H9 (cell line): ENCODE measurements at regions not wholly inside any gene's neighbourhood (a gene's known extent, or its start where the extent isn't known, plus 50 kb on each side); places are given as distances from the start of the nearest gene placed in this dataset.

ENCODE experiments used
- DNase-seq: peaks from one replicate; pipeline ENCODE4 v3.0.0-alpha.2; 2017
- H2AFZ ChIP-seq: one replicate; pipeline ENCODE4 v1.6.1; 2013; ENCODE audit warnings: mild to moderate bottlenecking, low read length, control low read depth, moderate library complexity
- H2AK5ac ChIP-seq: 2 replicates; pipeline ENCODE4 v1.6.1; 2013; ENCODE audit warnings: low read length, control low read depth, mixed read lengths; ENCODE audit not compliant: insufficient read length
- H2BK120ac ChIP-seq: one replicate; pipeline ENCODE4 v1.6.1; 2013; ENCODE audit warnings: low read depth, mild to moderate bottlenecking, low read length, control low read depth, inconsistent platforms; ENCODE audit not compliant: poor library complexity, severe bottlenecking
- H2BK12ac ChIP-seq: 2 replicates; pipeline ENCODE4 v1.6.1; 2013; ENCODE audit warnings: low read length, control low read depth, mixed read lengths, low read depth; ENCODE audit not compliant: insufficient read length
- H2BK15ac ChIP-seq: 2 replicates; pipeline ENCODE4 v1.6.1; 2013; ENCODE audit warnings: low read depth, low read length, control low read depth
- H2BK20ac ChIP-seq: one replicate; pipeline ENCODE4 v1.6.1; 2013; ENCODE audit warnings: low read depth, mild to moderate bottlenecking, low read length, control low read depth, inconsistent platforms; ENCODE audit not compliant: poor library complexity, severe bottlenecking
- H2BK5ac ChIP-seq: 2 replicates; pipeline ENCODE4 v1.6.1; 2013; ENCODE audit warnings: low read length, control low read depth, mixed read lengths; ENCODE audit not compliant: insufficient read length
- H3K14ac ChIP-seq: 2 replicates; pipeline ENCODE4 v1.6.1; 2013; ENCODE audit warnings: low read length, control low read depth; ENCODE audit not compliant: insufficient read depth
- H3K18ac ChIP-seq: 2 replicates; pipeline ENCODE4 v1.6.1; 2013; ENCODE audit warnings: low read depth, mild to moderate bottlenecking, mixed read lengths, low read length, control low read depth; ENCODE audit not compliant: insufficient read length
- H3K23ac ChIP-seq: 2 replicates; pipeline ENCODE4 v1.6.1; 2013; ENCODE audit warnings: low read length, control low read depth, mixed read lengths, low read depth; ENCODE audit not compliant: insufficient read length
- H3K23me2 ChIP-seq: 2 replicates; pipeline ENCODE4 v1.6.1; 2013; ENCODE audit warnings: low read depth, mild to moderate bottlenecking, mixed read lengths, low read length, control low read depth; ENCODE audit not compliant: insufficient read length, poor library complexity, severe bottlenecking
- H3K27ac ChIP-seq: 2 replicates; pipeline ENCODE4 v1.5.1; 2013; ENCODE audit warnings: low read length, control low read depth, mixed read lengths, low read depth; ENCODE audit not compliant: insufficient read length
- H3K27me3 ChIP-seq: 2 replicates; pipeline ENCODE4 v1.6.1; 2013; ENCODE audit warnings: low read length, control low read depth, inconsistent platforms; ENCODE audit not compliant: insufficient read depth
- H3K4ac ChIP-seq: 2 replicates; pipeline ENCODE4 v1.6.1; 2013; ENCODE audit warnings: low read depth, mild to moderate bottlenecking, control low read depth, inconsistent platforms, low read length, moderate library complexity
- H3K4me1 ChIP-seq: 2 replicates; pipeline ENCODE4 v1.6.1; 2013; ENCODE audit warnings: low read length, control low read depth, inconsistent platforms; ENCODE audit not compliant: insufficient read depth
- H3K4me2 ChIP-seq: 2 replicates; pipeline ENCODE4 v1.6.1; 2013; ENCODE audit warnings: low read length, control low read depth, mixed read lengths; ENCODE audit not compliant: insufficient read length, insufficient read depth
- H3K56ac ChIP-seq: 2 replicates; pipeline ENCODE4 v1.6.1; 2013; ENCODE audit warnings: low read depth, mild to moderate bottlenecking, mixed read lengths, low read length, control low read depth; ENCODE audit not compliant: insufficient read length
- H3K79me1 ChIP-seq: 2 replicates; pipeline ENCODE4 v1.6.1; 2013; ENCODE audit warnings: low read depth, mild to moderate bottlenecking, moderate library complexity, low read length, control low read depth, inconsistent platforms; ENCODE audit not compliant: insufficient read depth, poor library complexity, severe bottlenecking
- H3K79me2 ChIP-seq: 2 replicates; pipeline ENCODE4 v1.6.1; 2013; ENCODE audit warnings: low read length, control low read depth, inconsistent platforms; ENCODE audit not compliant: insufficient read depth
- H3K9ac ChIP-seq: 2 replicates; pipeline ENCODE4 v1.6.1; 2013; ENCODE audit warnings: low read length, control low read depth, mixed read lengths; ENCODE audit not compliant: insufficient read length; ENCODE audit errors: extremely low read depth
- H3K9me3 ChIP-seq: one replicate; pipeline ENCODE4 v1.6.1; 2013; ENCODE audit warnings: low read depth, low read length, inconsistent platforms; ENCODE audit not compliant: control insufficient read depth
- H3T11ph ChIP-seq: one replicate; pipeline ENCODE4 v1.6.1; 2013; ENCODE audit warnings: mild to moderate bottlenecking, low read length, control low read depth, inconsistent platforms
- H4K20me1 ChIP-seq: one replicate; pipeline ENCODE4 v1.6.1; 2013; ENCODE audit not compliant: control insufficient read depth, insufficient read length, insufficient read depth
- H4K5ac ChIP-seq: 2 replicates; pipeline ENCODE4 v1.6.1; 2013; ENCODE audit warnings: low read depth, mild to moderate bottlenecking, mixed read lengths, low read length, control low read depth; ENCODE audit not compliant: insufficient read length
- H4K8ac ChIP-seq: replicated peaks from 2 replicates; pipeline ENCODE4 v1.6.1; 2013; ENCODE audit warnings: low read length, control low read depth, mixed read lengths, low read depth; ENCODE audit not compliant: insufficient read length
- H4K91ac ChIP-seq: 2 replicates; pipeline ENCODE4 v1.6.1; 2013; ENCODE audit warnings: low read depth, mild to moderate bottlenecking, moderate library complexity, mixed read lengths, low read length, control low read depth; ENCODE audit not compliant: insufficient read length
- H3K27ac Mint-ChIP-seq, 3 experiments: 2 replicates in 2 of 3; 3 replicates in 1 of 3; pipeline ENCODE4 v1.8.0; 2020 to 2021; ENCODE audit warnings: mixed read lengths in 3 of 3, mild to moderate bottlenecking in 1 of 3, moderate library complexity in 1 of 3
- H3K27me3 Mint-ChIP-seq: 2 replicates; pipeline ENCODE4 v1.8.0; 2021; ENCODE audit warnings: low read depth, mild to moderate bottlenecking, moderate library complexity, mixed read lengths
- H3K36me3 Mint-ChIP-seq, 3 experiments: 2 replicates in 2 of 3; 3 replicates in 1 of 3; pipeline ENCODE4 v1.8.0; 2020 to 2021; ENCODE audit warnings: low read depth in 3 of 3, mixed read lengths in 3 of 3; ENCODE audit not compliant: insufficient read depth in 1 of 3
- H3K4me1 Mint-ChIP-seq, 2 experiments: 2 replicates each; pipeline ENCODE4 v1.8.0; 2020; ENCODE audit warnings: mixed read lengths in 2 of 2
- H3K4me3 Mint-ChIP-seq, 2 experiments: 2 replicates in 1 of 2; 3 replicates in 1 of 2; pipeline ENCODE4 v1.8.0; 2020 to 2021; ENCODE audit warnings: mild to moderate bottlenecking in 2 of 2, mixed read lengths in 2 of 2, moderate library complexity in 1 of 2
- H3K9me3 Mint-ChIP-seq, 2 experiments: 2 replicates in 1 of 2; 3 replicates in 1 of 2; pipeline ENCODE4 v1.8.0; 2020; ENCODE audit warnings: mild to moderate bottlenecking in 2 of 2, mixed read lengths in 2 of 2, moderate library complexity in 1 of 2
- CTCF ChIP-seq: fragments of 200-600 bp; sonication (generic); conservative IDR thresholded peaks from 3 replicates; pipeline ENCODE4 v1.8.0; 2021; ENCODE audit warnings: antibody characterized with exemption, mild to moderate bottlenecking
- WGBS: extraction: QIAGEN DNeasy Blood & Tissue Kit; methylation state at CpG from one replicate; pipeline ENCODE4 v1.1.7; 2013; ENCODE audit warnings: missing lambda C conversion rate, low lambda C conversion rate, mixed read lengths; ENCODE audit not compliant: insufficient read length; ENCODE audit errors: extremely low coverage; 5-methylcytosine and 5-hydroxymethylcytosine counted together

- no peak overlapping the region for H2AFZ ChIP-seq
- H2BK12ac ChIP-seq: no peak overlapping the region
- H3K27me3 Mint-ChIP-seq: no peaks in the 10 kb centered on the region
- H3K9me3 Mint-ChIP-seq: no peaks in the 10 kb centered on the region; a peak in 1 of 5 replicates
- no peaks in the 10 kb centered on the region for H3K9me3 ChIP-seq
- TF ChIP-seq CTCF: no peak
- H2BK120ac ChIP-seq: no peak overlapping the region
- no peak overlapping the region for H3T11ph ChIP-seq
- no peak overlapping the region for H3K4ac ChIP-seq
- H3K79me2 ChIP-seq: no peaks in the 10 kb centered on the region
- no peak overlapping the region for H4K91ac ChIP-seq
- H3K27me3 ChIP-seq: no peaks in the 10 kb centered on the region
- no peak overlapping the region for H4K5ac ChIP-seq
- H3K9ac ChIP-seq: no peak overlapping the region
- H2BK5ac ChIP-seq: no peak overlapping the region
- no peak overlapping the region for H3K23ac ChIP-seq
- DNase-seq: no peak
- no peaks in the 10 kb centered on the region for H3K23me2 ChIP-seq
- no peak overlapping the region for H3K4me2 ChIP-seq
- no peak overlapping the region for H3K56ac ChIP-seq
- H3K79me1 ChIP-seq: no peaks in the 10 kb centered on the region
- H4K20me1 ChIP-seq: no peaks in the 10 kb centered on the region
- no peak overlapping the region for H3K14ac ChIP-seq
- no peaks in the 10 kb centered on the region for H3K4me1 Mint-ChIP-seq
- no peak overlapping the region for H2BK20ac ChIP-seq
- H3K36me3 Mint-ChIP-seq: no peaks in the 10 kb centered on the region; a peak in 1 of 7 replicates
- no peak overlapping the region for H3K27ac ChIP-seq
- H2AK5ac ChIP-seq: no peak overlapping the region
- no peak overlapping the region for H3K27ac Mint-ChIP-seq
- H3K4me1 ChIP-seq: no peaks in the 10 kb centered on the region
- H4K8ac ChIP-seq: no peak overlapping the region
- no peak overlapping the region for H3K18ac ChIP-seq
- no peak overlapping the region for H2BK15ac ChIP-seq
- no CpG with 5 or more reads among the region's 2 CpGs for WGBS
- no peak overlapping the region for H3K4me3 Mint-ChIP-seq
These were observed 974.0 kb upstream of the CNTNAP5 start for GRCh38 chr2:123051136-123051535.
